ES-I3 (cell line): ENCODE measurements at regions not wholly inside any gene's neighbourhood (a gene's known extent, or its start where the extent isn't known, plus 50 kb on each side); places are given as distances from the start of the nearest gene placed in this dataset.

Source experiments
- H3K36me3 ChIP-seq: 2 replicates; pipeline ENCODE4 v1.6.1; 2013; ENCODE audit warnings: mild to moderate bottlenecking, low read length, control low read depth, moderate library complexity; ENCODE audit not compliant: insufficient read depth
- H3K4me1 ChIP-seq: 2 replicates; pipeline ENCODE4 v1.6.1; 2013; ENCODE audit warnings: mild to moderate bottlenecking, control low read depth, low read length; ENCODE audit not compliant: insufficient read depth
- H3K9ac ChIP-seq: 2 replicates; pipeline ENCODE4 v1.6.1; 2013; ENCODE audit warnings: low read depth, mild to moderate bottlenecking, low read length, moderate library complexity
- H3K9me3 ChIP-seq: 2 replicates; pipeline ENCODE4 v1.6.1; 2013; ENCODE audit warnings: mild to moderate bottlenecking, low read length, moderate library complexity; ENCODE audit not compliant: control insufficient read depth, insufficient read depth

- H3K4me1 ChIP-seq, result no peaks in the 10 kb centered on the region
- H3K9ac ChIP-seq, result no peak overlapping the region; the same call in 1 of the 2 replicates
- H3K36me3 ChIP-seq, result no peaks in the 10 kb centered on the region
- H3K9me3 ChIP-seq, result no peaks in the 10 kb centered on the region
Observed at GRCh38 chr1:869499-870244, 54.1 kb upstream of the SAMD11 start.
